ENCODE measurements at regions not wholly inside any gene's neighbourhood (a gene's known extent, or its start where the extent isn't known, plus 50 kb on each side); places are given as distances from the start of the nearest gene placed in this dataset.

- TF ChIP-seq CTCF (conservative IDR thresholded peaks at IDR 0.05), result no peak
- 88 to 96% methylated on average over 7 to 8 of the region's 8 CpGs for WGBS, 2 experiments (ENCODE audit: insufficient coverage in 1 of 2, insufficient read length in 1 of 2)
- Histone ChIP-seq H3K27ac (ENCODE audit: low read depth, low read length) (no peak overlapping the region), H3K36me3 (ENCODE audit: control insufficient read depth, insufficient read depth, low read length) (no peaks in the 10 kb centered on the region), H3K27me3 (ENCODE audit: control insufficient read depth, insufficient read depth, low read length, poor library complexity, severe bottlenecking) (no peaks in the 10 kb centered on the region), H3K9ac (ENCODE audit: extremely low read depth, low read length, poor library complexity, severe bottlenecking) (no peak overlapping the region), H3K4me1 (ENCODE audit: control insufficient read depth, insufficient read depth, low read length) (peaks cover 7% of the 10 kb centered on the region), H3K9me3 (ENCODE audit: control insufficient read depth, low read length) (no peaks in the 10 kb centered on the region), H3K4me3 (ENCODE audit: low read length) (no peak overlapping the region)
- peaks cover 49% of the 10 kb centered on the region for H3K27me3 Mint-ChIP-seq (ENCODE audit: insufficient read depth)
- DNase-seq, result no peak
- H3K4me3 Mint-ChIP-seq, result no peak overlapping the region
- H3K9me3 Mint-ChIP-seq, result peaks cover 6% of the 10 kb centered on the region
- H3K36me3 Mint-ChIP-seq (ENCODE audit: low read depth), result no peaks in the 10 kb centered on the region
- peaks cover 38% of the 10 kb centered on the region for H3K4me1 Mint-ChIP-seq
- H3K27ac Mint-ChIP-seq, result no peak overlapping the region
Measured at GRCh38 chr16:86823125-86823524, 244.8 kb downstream of the FOXL1 start.

GRCh38 chr16:86823888-86824671 is 245.7 kb downstream of the FOXL1 start:
- Histone ChIP-seq H3K9me3 (ENCODE audit: control insufficient read depth, low read length) (no peaks in the 10 kb centered on the region), H3K27ac (ENCODE audit: low read depth, low read length) (no peak overlapping the region), H3K27me3 (ENCODE audit: control insufficient read depth, insufficient read depth, low read length, poor library complexity, severe bottlenecking) (no peaks in the 10 kb centered on the region), H3K36me3 (ENCODE audit: control insufficient read depth, insufficient read depth, low read length) (no peaks in the 10 kb centered on the region), H3K4me1 (ENCODE audit: control insufficient read depth, insufficient read depth, low read length) (no peaks in the 10 kb centered on the region), H3K9ac (ENCODE audit: extremely low read depth, low read length, poor library complexity, severe bottlenecking) (no peak overlapping the region), H3K4me3 (ENCODE audit: low read length) (no peak overlapping the region)
- 92 to 94% methylated on average over 21 to 22 of the region's 22 CpGs for WGBS, 2 experiments (ENCODE audit: insufficient coverage in 1 of 2, insufficient read length in 1 of 2)
- no peak overlapping the region for H3K4me3 Mint-ChIP-seq
- H3K27ac Mint-ChIP-seq, result peak overlapping the region; percentile 44
- peaks cover 6% of the 10 kb centered on the region for H3K9me3 Mint-ChIP-seq
- no peak for TF ChIP-seq CTCF (conservative IDR thresholded peaks at IDR 0.05)
- H3K27me3 Mint-ChIP-seq (ENCODE audit: insufficient read depth), result peaks cover 50% of the 10 kb centered on the region
- no peaks in the 10 kb centered on the region for H3K36me3 Mint-ChIP-seq (ENCODE audit: low read depth)
- peak; percentile 54 for DNase-seq
- H3K4me1 Mint-ChIP-seq, result peaks cover 30% of the 10 kb centered on the region

GRCh38 chr16:86824751-86825296 is 246.5 kb downstream of the FOXL1 start:
- Histone ChIP-seq H3K4me1 (ENCODE audit: control insufficient read depth, insufficient read depth, low read length) (no peaks in the 10 kb centered on the region), H3K4me3 (ENCODE audit: low read length) (no peak overlapping the region), H3K9ac (ENCODE audit: extremely low read depth, low read length, poor library complexity, severe bottlenecking) (no peak overlapping the region), H3K27me3 (ENCODE audit: control insufficient read depth, insufficient read depth, low read length, poor library complexity, severe bottlenecking) (no peaks in the 10 kb centered on the region), H3K27ac (ENCODE audit: low read depth, low read length) (no peak overlapping the region), H3K36me3 (ENCODE audit: control insufficient read depth, insufficient read depth, low read length) (no peaks in the 10 kb centered on the region), H3K9me3 (ENCODE audit: control insufficient read depth, low read length) (no peaks in the 10 kb centered on the region)
- H3K9me3 Mint-ChIP-seq, result peaks cover 6% of the 10 kb centered on the region
- 72 to 76% methylated on average over 7 to 17 of the region's 18 CpGs for WGBS, 2 experiments (ENCODE audit: insufficient coverage in 1 of 2, insufficient read length in 1 of 2)
- no peak for TF ChIP-seq CTCF (conservative IDR thresholded peaks at IDR 0.05)
- peak; percentile 81 for DNase-seq
- H3K4me1 Mint-ChIP-seq, result peaks cover 26% of the 10 kb centered on the region
- peaks cover 54% of the 10 kb centered on the region for H3K27me3 Mint-ChIP-seq (ENCODE audit: insufficient read depth)
- H3K27ac Mint-ChIP-seq, result peak overlapping the region; percentile 44
- no peaks in the 10 kb centered on the region for H3K36me3 Mint-ChIP-seq (ENCODE audit: low read depth)
- no peak overlapping the region for H3K4me3 Mint-ChIP-seq

Measured in endodermal cell (in vitro differentiated cells).